ENCODE measurements at regions not wholly inside any gene's neighbourhood (a gene's known extent, or its start where the extent isn't known, plus 50 kb on each side); places are given as distances from the start of the nearest gene placed in this dataset.

DNA sequence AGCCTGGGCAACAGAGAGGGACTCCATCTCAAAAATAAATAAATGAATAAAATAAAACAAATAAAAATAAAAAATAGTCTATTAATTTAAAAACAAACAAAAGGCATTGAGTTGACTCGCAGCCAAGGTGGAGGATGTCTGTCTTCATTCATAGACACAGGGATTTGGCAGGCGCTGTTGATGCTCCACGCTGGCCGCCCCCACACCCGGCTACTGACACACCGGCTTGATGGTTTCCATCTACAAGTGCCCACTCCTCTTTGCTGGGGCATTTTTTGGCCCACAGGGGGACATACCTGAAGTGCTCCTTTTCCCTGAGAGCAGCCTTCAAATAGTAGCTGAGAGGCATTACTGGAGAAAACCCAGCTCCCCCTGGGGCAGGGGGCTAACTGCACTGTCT lies 178.3 kb upstream of the RALGAPA2 start:
- TF ChIP-seq, protein P1, sequence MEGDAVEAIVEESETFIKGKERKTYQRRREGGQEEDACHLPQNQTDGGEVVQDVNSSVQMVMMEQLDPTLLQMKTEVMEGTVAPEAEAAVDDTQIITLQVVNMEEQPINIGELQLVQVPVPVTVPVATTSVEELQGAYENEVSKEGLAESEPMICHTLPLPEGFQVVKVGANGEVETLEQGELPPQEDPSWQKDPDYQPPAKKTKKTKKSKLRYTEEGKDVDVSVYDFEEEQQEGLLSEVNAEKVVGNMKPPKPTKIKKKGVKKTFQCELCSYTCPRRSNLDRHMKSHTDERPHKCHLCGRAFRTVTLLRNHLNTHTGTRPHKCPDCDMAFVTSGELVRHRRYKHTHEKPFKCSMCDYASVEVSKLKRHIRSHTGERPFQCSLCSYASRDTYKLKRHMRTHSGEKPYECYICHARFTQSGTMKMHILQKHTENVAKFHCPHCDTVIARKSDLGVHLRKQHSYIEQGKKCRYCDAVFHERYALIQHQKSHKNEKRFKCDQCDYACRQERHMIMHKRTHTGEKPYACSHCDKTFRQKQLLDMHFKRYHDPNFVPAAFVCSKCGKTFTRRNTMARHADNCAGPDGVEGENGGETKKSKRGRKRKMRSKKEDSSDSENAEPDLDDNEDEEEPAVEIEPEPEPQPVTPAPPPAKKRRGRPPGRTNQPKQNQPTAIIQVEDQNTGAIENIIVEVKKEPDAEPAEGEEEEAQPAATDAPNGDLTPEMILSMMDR (IDR thresholded peaks at IDR 0.05) = no peak
- Mint-ChIP-seq H3K36me3 (ENCODE audit: low read depth) (no peaks in the 10 kb centered on the region), H3K9me3 (peaks cover 57% of the 10 kb centered on the region), H3K27me3 (ENCODE audit: insufficient read depth) (peaks cover 8% of the 10 kb centered on the region), H3K27ac (no peak overlapping the region), H3K4me3 (no peak overlapping the region), H3K4me1 (ENCODE audit: low read depth) (no peaks in the 10 kb centered on the region)
- DNase-seq = no peak

DNA sequence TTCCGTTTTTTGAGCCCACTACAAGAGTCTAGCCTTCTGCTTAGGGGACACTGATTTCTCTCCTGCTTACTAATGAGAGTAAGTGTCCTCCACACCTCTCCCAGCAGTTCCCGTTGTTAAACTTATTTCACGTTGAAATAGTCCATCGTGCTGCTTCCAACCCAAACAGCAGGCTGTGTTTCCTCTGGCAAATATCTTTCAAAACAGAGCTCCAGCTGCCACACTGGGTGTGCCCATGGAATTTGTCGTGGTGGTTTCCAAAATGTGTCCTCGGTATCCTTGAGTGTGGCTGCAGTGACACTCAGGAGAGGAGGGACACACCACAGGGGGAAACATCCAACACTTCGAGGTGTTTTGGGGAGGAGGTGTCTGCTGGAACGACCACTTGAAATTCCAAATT lies 176.5 kb upstream of the RALGAPA2 start:
- Mint-ChIP-seq H3K9me3 (peaks cover 44% of the 10 kb centered on the region; the same call in 1 of the 2 replicates), H3K4me1 (ENCODE audit: low read depth) (no peaks in the 10 kb centered on the region), H3K27me3 (ENCODE audit: insufficient read depth) (peaks cover 8% of the 10 kb centered on the region), H3K4me3 (no peak overlapping the region), H3K27ac (no peak overlapping the region), H3K36me3 (ENCODE audit: low read depth) (no peaks in the 10 kb centered on the region)
- DNase-seq = no peak
- TF ChIP-seq, protein P1 (IDR thresholded peaks at IDR 0.05) = no peak

DNA sequence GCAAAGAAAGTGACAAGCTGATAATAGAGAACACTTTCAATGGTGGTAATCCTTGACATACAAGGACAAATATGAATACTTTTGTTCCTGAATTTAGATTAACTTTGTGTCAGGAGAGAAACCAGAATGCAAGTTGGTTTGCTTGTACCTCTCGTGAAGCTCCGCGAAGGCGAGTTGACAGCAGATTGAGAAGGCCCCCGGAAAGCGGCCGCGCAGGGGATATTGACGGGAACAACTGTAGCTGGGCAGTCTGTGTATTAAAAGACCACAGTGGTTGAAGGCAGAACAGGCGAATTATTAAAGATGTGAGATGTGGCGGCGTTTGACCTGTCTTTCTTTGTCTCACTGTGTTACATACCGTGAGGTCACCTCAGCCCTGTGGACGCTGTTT lies 175.8 kb upstream of the RALGAPA2 start:
- Mint-ChIP-seq H3K27ac (no peak overlapping the region), H3K4me3 (no peak overlapping the region), H3K36me3 (ENCODE audit: low read depth) (no peaks in the 10 kb centered on the region), H3K27me3 (ENCODE audit: insufficient read depth) (peaks cover 8% of the 10 kb centered on the region), H3K4me1 (ENCODE audit: low read depth) (no peaks in the 10 kb centered on the region), H3K9me3 (peaks cover 42% of the 10 kb centered on the region; the same call in 1 of the 2 replicates)
- DNase-seq = no peak
- TF ChIP-seq, protein P1 (IDR thresholded peaks at IDR 0.05) = no peak

DNA sequence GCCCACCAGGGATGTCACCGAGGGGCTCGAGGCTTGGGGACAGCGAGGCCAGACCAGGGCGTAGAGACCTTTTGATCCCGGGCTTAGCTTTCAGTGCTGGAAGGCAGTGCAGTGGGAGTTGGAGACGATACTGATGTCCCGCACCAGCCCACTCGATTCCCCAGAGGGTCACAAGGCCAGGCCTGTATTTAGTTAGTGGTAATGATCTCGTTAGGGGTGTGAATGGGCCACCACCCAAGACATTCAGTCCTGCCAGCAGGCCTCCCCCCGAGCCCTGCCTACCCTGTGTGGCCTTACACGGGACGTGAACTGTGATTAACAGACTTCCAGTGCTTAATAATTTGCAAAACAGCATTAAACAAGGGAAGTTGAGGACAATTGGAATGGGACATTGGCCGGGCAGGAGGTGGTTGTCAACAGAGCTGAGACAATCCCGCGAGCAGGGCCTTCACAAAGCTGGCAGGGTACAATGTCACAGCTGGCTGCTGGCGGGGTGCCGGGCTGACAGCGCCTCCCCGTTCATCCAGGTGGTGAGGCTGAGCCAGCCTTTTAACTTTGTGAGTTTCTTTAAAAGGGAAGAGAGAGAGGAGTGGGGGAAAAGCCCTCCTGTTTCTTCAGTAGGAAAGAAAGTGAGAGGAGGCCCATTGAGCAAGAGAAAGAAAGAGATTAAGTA lies 175.3 kb upstream of the RALGAPA2 start:
- no peak overlapping the region for H3K27ac Mint-ChIP-seq
- peaks cover 8% of the 10 kb centered on the region for H3K27me3 Mint-ChIP-seq (ENCODE audit: insufficient read depth)
- no peaks in the 10 kb centered on the region for H3K36me3 Mint-ChIP-seq (ENCODE audit: low read depth)
- no peak for DNase-seq
- TF ChIP-seq, protein P1 (IDR thresholded peaks at IDR 0.05) = no peak
- peaks cover 42% of the 10 kb centered on the region; the same call in 1 of the 2 replicates for H3K9me3 Mint-ChIP-seq
- H3K4me3 Mint-ChIP-seq = no peak overlapping the region
- H3K4me1 Mint-ChIP-seq (ENCODE audit: low read depth) = no peaks in the 10 kb centered on the region

DNA sequence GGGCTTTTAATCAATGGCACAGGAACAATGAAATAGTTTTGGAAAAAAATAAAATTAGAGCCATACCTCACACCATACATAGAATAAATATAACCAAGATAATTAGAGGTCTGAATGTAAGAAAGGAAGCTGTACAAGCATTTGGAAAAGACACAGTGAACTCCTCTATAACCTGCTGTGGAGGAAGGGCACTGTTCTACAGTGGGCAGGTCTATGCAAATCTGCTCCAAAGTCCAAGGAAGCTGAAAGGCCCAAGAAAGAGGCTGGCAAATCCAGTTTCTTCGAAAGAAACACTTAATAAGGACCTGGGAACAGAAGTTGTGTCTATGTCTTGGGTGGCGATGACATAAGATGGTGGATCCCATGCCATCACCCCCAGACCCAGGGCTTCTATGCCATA lies 169.4 kb upstream of the RALGAPA2 start:
- no peak for DNase-seq
- no peak overlapping the region for H3K27ac Mint-ChIP-seq
- TF ChIP-seq, protein P1 (IDR thresholded peaks at IDR 0.05) = no peak
- H3K4me3 Mint-ChIP-seq = no peak overlapping the region
- no peaks in the 10 kb centered on the region for H3K4me1 Mint-ChIP-seq (ENCODE audit: low read depth)
- H3K9me3 Mint-ChIP-seq = peaks cover 6% of the 10 kb centered on the region; the same call in 1 of the 2 replicates
- H3K27me3 Mint-ChIP-seq (ENCODE audit: insufficient read depth) = 0 out of 2 replicates have a peak, but pooled peaks cover 2% of the 10 kb centered on the region
- H3K36me3 Mint-ChIP-seq (ENCODE audit: low read depth) = no peaks in the 10 kb centered on the region

All from HFFc6 (cell line).